ENCODE measurements at regions not wholly inside any gene's neighbourhood (a gene's known extent, or its start where the extent isn't known, plus 50 kb on each side); places are given as distances from the start of the nearest gene placed in this dataset.
"Not testable (repeated sequence)": the region's sequence is repeated elsewhere in the genome, so short reads cannot be mapped to it uniquely, and the experiment has no call there.

DNA sequence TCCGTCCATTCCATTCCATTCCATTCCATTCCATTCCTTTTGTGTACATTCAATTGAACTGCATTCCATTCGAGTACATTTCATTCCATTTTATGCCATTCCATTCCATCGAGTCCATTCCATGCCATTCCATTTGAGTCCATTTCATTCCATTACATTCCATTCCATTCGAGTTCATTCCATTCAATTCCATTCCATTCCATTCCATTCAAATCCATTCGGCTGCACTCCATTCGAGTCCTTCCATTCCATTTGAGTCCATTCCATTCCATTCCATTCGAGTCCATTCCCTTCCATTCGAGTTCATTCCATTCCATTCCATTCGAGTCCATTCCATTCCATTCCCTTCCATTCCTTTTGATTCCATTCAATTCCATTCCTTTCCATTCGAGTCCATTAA lies 4800.6 kb upstream of the OR11H1 start:
- Mint-ChIP-seq H3K4me3 (no peak overlapping the region), H3K27ac (no peak overlapping the region), H3K36me3 (ENCODE audit: insufficient read depth in 1 of 3, low read depth in 3 of 3) (peaks cover 61 to 78% (median 61%) of the 10 kb centered on the region in 3 experiments), H3K9me3 (peaks cover 91 to 92% of the 10 kb centered on the region in 2 experiments), H3K27me3 (ENCODE audit: low read depth) (peaks cover 36% of the 10 kb centered on the region), H3K4me1 (no peaks in the 10 kb centered on the region)
- whole genome bisulfite sequencing (ENCODE audit: extremely low coverage, insufficient read length, low lambda C conversion rate) = 100% methylated on average over 1 of the region's 10 CpGs
- peaks cover 4% of the 10 kb centered on the region for H3K27me3 ChIP-seq (ENCODE audit: insufficient read depth, low read length)
- no peak overlapping the region for H2BK15ac ChIP-seq (ENCODE audit: low read depth, low read length)
- H3K79me2 ChIP-seq (ENCODE audit: insufficient read depth, low read length) = no peaks in the 10 kb centered on the region
- no peak overlapping the region for H2AK5ac ChIP-seq (ENCODE audit: insufficient read length, low read length)
- no peak overlapping the region for H3K4me2 ChIP-seq (ENCODE audit: insufficient read depth, insufficient read length, low read length)
- no peak overlapping the region for H2BK20ac ChIP-seq (ENCODE audit: low read depth, low read length, poor library complexity, severe bottlenecking)
- H3K56ac ChIP-seq (ENCODE audit: insufficient read length, low read depth, low read length) = no peak overlapping the region
- H4K20me1 ChIP-seq (ENCODE audit: control insufficient read depth, insufficient read depth, insufficient read length) = no peaks in the 10 kb centered on the region
- H3K4me1 ChIP-seq (ENCODE audit: insufficient read depth, low read length) = no peaks in the 10 kb centered on the region
- no peak overlapping the region for H2BK5ac ChIP-seq (ENCODE audit: insufficient read length, low read length)
- H2AFZ ChIP-seq (ENCODE audit: low read length) = no peak overlapping the region
- peaks cover 96% of the 10 kb centered on the region for H3K9me3 ChIP-seq (ENCODE audit: control insufficient read depth, low read depth, low read length)
- no peak overlapping the region for H4K5ac ChIP-seq (ENCODE audit: insufficient read length, low read depth, low read length)
- no peaks in the 10 kb centered on the region for H3K23me2 ChIP-seq (ENCODE audit: insufficient read length, low read depth, low read length, poor library complexity, severe bottlenecking)
- H4K8ac ChIP-seq (replicated peaks; ENCODE audit: insufficient read length, low read depth, low read length) = no peak overlapping the region
- DNase-seq = no peak
- H3T11ph ChIP-seq (ENCODE audit: low read length) = no peak overlapping the region
- H3K9ac ChIP-seq (ENCODE audit: extremely low read depth, insufficient read length, low read length) = no peak overlapping the region
- H3K79me1 ChIP-seq (ENCODE audit: insufficient read depth, low read depth, low read length, poor library complexity, severe bottlenecking) = no peaks in the 10 kb centered on the region
- H3K18ac ChIP-seq (ENCODE audit: insufficient read length, low read depth, low read length) = no peak overlapping the region
- no peak overlapping the region for H3K23ac ChIP-seq (ENCODE audit: insufficient read length, low read depth, low read length)
- H3K4ac ChIP-seq (ENCODE audit: low read depth, low read length) = no peak overlapping the region
- H2BK120ac ChIP-seq (ENCODE audit: low read depth, low read length, poor library complexity, severe bottlenecking) = no peak overlapping the region
- TF ChIP-seq, protein P1, sequence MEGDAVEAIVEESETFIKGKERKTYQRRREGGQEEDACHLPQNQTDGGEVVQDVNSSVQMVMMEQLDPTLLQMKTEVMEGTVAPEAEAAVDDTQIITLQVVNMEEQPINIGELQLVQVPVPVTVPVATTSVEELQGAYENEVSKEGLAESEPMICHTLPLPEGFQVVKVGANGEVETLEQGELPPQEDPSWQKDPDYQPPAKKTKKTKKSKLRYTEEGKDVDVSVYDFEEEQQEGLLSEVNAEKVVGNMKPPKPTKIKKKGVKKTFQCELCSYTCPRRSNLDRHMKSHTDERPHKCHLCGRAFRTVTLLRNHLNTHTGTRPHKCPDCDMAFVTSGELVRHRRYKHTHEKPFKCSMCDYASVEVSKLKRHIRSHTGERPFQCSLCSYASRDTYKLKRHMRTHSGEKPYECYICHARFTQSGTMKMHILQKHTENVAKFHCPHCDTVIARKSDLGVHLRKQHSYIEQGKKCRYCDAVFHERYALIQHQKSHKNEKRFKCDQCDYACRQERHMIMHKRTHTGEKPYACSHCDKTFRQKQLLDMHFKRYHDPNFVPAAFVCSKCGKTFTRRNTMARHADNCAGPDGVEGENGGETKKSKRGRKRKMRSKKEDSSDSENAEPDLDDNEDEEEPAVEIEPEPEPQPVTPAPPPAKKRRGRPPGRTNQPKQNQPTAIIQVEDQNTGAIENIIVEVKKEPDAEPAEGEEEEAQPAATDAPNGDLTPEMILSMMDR (conservative IDR thresholded peaks at IDR 0.05) = no peak
- H4K91ac ChIP-seq (ENCODE audit: insufficient read length, low read depth, low read length) = no peak overlapping the region
- H2BK12ac ChIP-seq (ENCODE audit: insufficient read length, low read depth, low read length) = no peak overlapping the region
- no peak overlapping the region for H3K14ac ChIP-seq (ENCODE audit: insufficient read depth, low read length)
- no peak overlapping the region for H3K27ac ChIP-seq (ENCODE audit: insufficient read length, low read depth, low read length)

DNA sequence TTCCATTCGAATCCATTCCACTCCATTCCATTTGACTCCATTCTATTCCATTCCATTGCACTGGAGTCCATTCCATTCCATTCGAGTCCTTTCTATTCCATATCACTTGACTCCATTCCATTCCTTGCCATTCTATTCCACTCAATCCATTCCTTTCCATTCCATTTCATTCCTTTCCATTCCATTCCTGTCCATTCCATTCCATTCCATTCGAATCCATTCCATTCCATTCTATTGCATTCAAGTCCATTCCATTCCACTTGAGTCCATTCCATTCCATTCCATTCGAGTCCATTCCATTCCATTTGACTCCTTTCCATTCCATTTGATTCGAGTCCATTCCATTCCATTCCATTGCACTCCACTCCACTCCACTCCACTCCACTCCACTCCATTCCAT lies 4798.0 kb upstream of the OR11H1 start:
- H3K27ac ChIP-seq (ENCODE audit: insufficient read length, low read depth, low read length); H3K4me1 ChIP-seq (ENCODE audit: insufficient read depth, low read length); H4K20me1 ChIP-seq (ENCODE audit: control insufficient read depth, insufficient read depth, insufficient read length); H3K4me2 ChIP-seq (ENCODE audit: insufficient read depth, insufficient read length, low read length); H2BK20ac ChIP-seq (ENCODE audit: low read depth, low read length, poor library complexity, severe bottlenecking); H3K79me2 ChIP-seq (ENCODE audit: insufficient read depth, low read length); H3K23me2 ChIP-seq (ENCODE audit: insufficient read length, low read depth, low read length, poor library complexity, severe bottlenecking); H3K56ac ChIP-seq (ENCODE audit: insufficient read length, low read depth, low read length); H3K9ac ChIP-seq (ENCODE audit: extremely low read depth, insufficient read length, low read length); H3K14ac ChIP-seq (ENCODE audit: insufficient read depth, low read length); H3K79me1 ChIP-seq (ENCODE audit: insufficient read depth, low read depth, low read length, poor library complexity, severe bottlenecking); H3K4me3 Mint-ChIP-seq; H3K4me1 Mint-ChIP-seq; H3K27me3 ChIP-seq (ENCODE audit: insufficient read depth, low read length); H2BK12ac ChIP-seq (ENCODE audit: insufficient read length, low read depth, low read length); H3K27ac Mint-ChIP-seq; H4K8ac ChIP-seq (replicated peaks; ENCODE audit: insufficient read length, low read depth, low read length); H2AK5ac ChIP-seq (ENCODE audit: insufficient read length, low read length); H4K91ac ChIP-seq (ENCODE audit: insufficient read length, low read depth, low read length); DNase-seq; H3T11ph ChIP-seq (ENCODE audit: low read length); H2BK5ac ChIP-seq (ENCODE audit: insufficient read length, low read length); H2BK15ac ChIP-seq (ENCODE audit: low read depth, low read length); H4K5ac ChIP-seq (ENCODE audit: insufficient read length, low read depth, low read length); H3K18ac ChIP-seq (ENCODE audit: insufficient read length, low read depth, low read length); H2BK120ac ChIP-seq (ENCODE audit: low read depth, low read length, poor library complexity, severe bottlenecking); H2AFZ ChIP-seq (ENCODE audit: low read length); H3K4ac ChIP-seq (ENCODE audit: low read depth, low read length); H3K23ac ChIP-seq (ENCODE audit: insufficient read length, low read depth, low read length): not testable (repeated sequence)
- 80% methylated on average over 2 of the region's 5 CpGs for WGBS (ENCODE audit: extremely low coverage, insufficient read length, low lambda C conversion rate)
- peaks cover 86 to 87% of the 10 kb centered on the region in 2 experiments for H3K9me3 Mint-ChIP-seq
- H3K27me3 Mint-ChIP-seq (ENCODE audit: low read depth) = peaks cover 30% of the 10 kb centered on the region
- H3K9me3 ChIP-seq (ENCODE audit: control insufficient read depth, low read depth, low read length) = peaks cover 81% of the 10 kb centered on the region
- peaks cover 47 to 64% (median 51%) of the 10 kb centered on the region in 3 experiments for H3K36me3 Mint-ChIP-seq (ENCODE audit: insufficient read depth in 1 of 3, low read depth in 3 of 3)
